ENCODE measurements at regions not wholly inside any gene's neighbourhood (a gene's known extent, or its start where the extent isn't known, plus 50 kb on each side); places are given as distances from the start of the nearest gene placed in this dataset.

DNA sequence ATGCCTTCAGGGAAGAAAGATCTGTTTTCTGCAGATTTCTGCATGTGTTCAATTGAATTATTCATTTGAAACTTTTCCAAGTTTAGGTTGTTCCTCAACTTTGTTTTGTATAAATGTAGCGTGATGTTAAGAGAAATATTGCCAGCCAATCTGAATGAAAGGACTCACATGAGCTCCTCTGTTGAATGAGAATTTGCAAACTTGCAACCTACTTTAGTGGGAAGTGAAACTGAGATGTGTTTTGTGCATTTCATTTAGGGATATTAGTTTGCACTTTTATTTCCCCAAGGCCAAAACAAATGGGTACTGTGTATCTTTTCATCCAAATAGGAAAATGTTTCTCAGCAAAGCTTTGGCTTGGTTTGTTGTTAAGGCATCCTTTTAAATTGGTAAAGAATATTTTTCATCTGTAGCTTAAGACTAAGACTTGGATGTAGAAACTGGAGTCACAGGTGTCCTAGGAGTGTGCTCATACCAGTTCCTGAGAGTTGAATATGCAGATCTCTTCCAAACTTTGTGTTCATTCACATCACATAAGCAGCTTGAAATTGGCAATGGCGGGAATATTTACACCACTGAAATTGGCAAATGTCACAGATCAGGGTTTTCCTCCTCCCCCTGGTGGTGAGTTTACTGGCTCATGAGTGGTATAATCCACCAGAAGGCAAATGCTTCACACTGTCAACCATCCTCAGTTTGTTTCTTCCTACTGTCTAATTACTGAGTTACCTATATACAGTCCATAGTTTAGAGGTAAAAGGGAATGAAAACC, 193.6 kb upstream of the BANK1 start:
- Mint-ChIP-seq H3K27me3 (ENCODE audit: low read depth) (no peaks in the 10 kb centered on the region), H3K4me1 (no peaks in the 10 kb centered on the region), H3K27ac (no peak overlapping the region), H3K9me3 (peaks cover 13% of the 10 kb centered on the region), H3K4me3 (no peak overlapping the region), H3K36me3 (no peaks in the 10 kb centered on the region)
- ChIA-PET POLR2A (no interaction called here), CTCF (interaction anchor here (1.0 kb wide), 1 partner anchor 134 kb away, joined by 3 read pairs; no protein-coding TSS in a partner anchor)
- DNase-seq (ENCODE audit: low spot score): no peak
- TF ChIP-seq SMAD4 (CRISPR knock-in tag; IDR thresholded peaks at IDR 0.05) (no peak), ZNF396 (CRISPR knock-in tag; IDR thresholded peaks at IDR 0.05; ENCODE audit: borderline replicate concordance) (no peak), ARID4B (CRISPR knock-in tag; IDR thresholded peaks at IDR 0.05; ENCODE audit: borderline replicate concordance) (no peak)
- TF ChIP-seq, protein P1, sequence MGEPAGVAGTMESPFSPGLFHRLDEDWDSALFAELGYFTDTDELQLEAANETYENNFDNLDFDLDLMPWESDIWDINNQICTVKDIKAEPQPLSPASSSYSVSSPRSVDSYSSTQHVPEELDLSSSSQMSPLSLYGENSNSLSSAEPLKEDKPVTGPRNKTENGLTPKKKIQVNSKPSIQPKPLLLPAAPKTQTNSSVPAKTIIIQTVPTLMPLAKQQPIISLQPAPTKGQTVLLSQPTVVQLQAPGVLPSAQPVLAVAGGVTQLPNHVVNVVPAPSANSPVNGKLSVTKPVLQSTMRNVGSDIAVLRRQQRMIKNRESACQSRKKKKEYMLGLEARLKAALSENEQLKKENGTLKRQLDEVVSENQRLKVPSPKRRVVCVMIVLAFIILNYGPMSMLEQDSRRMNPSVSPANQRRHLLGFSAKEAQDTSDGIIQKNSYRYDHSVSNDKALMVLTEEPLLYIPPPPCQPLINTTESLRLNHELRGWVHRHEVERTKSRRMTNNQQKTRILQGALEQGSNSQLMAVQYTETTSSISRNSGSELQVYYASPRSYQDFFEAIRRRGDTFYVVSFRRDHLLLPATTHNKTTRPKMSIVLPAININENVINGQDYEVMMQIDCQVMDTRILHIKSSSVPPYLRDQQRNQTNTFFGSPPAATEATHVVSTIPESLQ (CRISPR knock-in tag; IDR thresholded peaks at IDR 0.05): no peak
- ATAC-seq: no peak

GRCh38 chr4:101594588-101594987, 195.9 kb upstream of the BANK1 start:
- ATAC-seq: no peak
- H3K27ac Mint-ChIP-seq: no peak overlapping the region
- no peak for DNase-seq (ENCODE audit: low spot score)
- ChIA-PET CTCF (no interaction called here), POLR2A (interaction anchor here (0.7 kb wide), 1 partner anchor 295 kb away, joined by 3 read pairs; no protein-coding TSS in a partner anchor)
- peaks cover 13% of the 10 kb centered on the region for H3K9me3 Mint-ChIP-seq
- H3K4me1 Mint-ChIP-seq: no peaks in the 10 kb centered on the region
- no peaks in the 10 kb centered on the region for H3K36me3 Mint-ChIP-seq
- no peak overlapping the region for H3K4me3 Mint-ChIP-seq
- no peaks in the 10 kb centered on the region for H3K27me3 Mint-ChIP-seq (ENCODE audit: low read depth)
- TF ChIP-seq, protein P2, sequence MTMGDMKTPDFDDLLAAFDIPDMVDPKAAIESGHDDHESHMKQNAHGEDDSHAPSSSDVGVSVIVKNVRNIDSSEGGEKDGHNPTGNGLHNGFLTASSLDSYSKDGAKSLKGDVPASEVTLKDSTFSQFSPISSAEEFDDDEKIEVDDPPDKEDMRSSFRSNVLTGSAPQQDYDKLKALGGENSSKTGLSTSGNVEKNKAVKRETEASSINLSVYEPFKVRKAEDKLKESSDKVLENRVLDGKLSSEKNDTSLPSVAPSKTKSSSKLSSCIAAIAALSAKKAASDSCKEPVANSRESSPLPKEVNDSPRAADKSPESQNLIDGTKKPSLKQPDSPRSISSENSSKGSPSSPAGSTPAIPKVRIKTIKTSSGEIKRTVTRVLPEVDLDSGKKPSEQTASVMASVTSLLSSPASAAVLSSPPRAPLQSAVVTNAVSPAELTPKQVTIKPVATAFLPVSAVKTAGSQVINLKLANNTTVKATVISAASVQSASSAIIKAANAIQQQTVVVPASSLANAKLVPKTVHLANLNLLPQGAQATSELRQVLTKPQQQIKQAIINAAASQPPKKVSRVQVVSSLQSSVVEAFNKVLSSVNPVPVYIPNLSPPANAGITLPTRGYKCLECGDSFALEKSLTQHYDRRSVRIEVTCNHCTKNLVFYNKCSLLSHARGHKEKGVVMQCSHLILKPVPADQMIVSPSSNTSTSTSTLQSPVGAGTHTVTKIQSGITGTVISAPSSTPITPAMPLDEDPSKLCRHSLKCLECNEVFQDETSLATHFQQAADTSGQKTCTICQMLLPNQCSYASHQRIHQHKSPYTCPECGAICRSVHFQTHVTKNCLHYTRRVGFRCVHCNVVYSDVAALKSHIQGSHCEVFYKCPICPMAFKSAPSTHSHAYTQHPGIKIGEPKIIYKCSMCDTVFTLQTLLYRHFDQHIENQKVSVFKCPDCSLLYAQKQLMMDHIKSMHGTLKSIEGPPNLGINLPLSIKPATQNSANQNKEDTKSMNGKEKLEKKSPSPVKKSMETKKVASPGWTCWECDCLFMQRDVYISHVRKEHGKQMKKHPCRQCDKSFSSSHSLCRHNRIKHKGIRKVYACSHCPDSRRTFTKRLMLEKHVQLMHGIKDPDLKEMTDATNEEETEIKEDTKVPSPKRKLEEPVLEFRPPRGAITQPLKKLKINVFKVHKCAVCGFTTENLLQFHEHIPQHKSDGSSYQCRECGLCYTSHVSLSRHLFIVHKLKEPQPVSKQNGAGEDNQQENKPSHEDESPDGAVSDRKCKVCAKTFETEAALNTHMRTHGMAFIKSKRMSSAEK (CRISPR knock-in tag; IDR thresholded peaks at IDR 0.05; ENCODE audit: borderline replicate concordance): no peak
- TF ChIP-seq, protein P3, sequence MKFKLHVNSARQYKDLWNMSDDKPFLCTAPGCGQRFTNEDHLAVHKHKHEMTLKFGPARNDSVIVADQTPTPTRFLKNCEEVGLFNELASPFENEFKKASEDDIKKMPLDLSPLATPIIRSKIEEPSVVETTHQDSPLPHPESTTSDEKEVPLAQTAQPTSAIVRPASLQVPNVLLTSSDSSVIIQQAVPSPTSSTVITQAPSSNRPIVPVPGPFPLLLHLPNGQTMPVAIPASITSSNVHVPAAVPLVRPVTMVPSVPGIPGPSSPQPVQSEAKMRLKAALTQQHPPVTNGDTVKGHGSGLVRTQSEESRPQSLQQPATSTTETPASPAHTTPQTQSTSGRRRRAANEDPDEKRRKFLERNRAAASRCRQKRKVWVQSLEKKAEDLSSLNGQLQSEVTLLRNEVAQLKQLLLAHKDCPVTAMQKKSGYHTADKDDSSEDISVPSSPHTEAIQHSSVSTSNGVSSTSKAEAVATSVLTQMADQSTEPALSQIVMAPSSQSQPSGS (CRISPR knock-in tag; IDR thresholded peaks at IDR 0.05; ENCODE audit: borderline replicate concordance, low read depth): no peak
- TF ChIP-seq TP53 (CRISPR knock-in tag; IDR thresholded peaks at IDR 0.05): no peak
- no peak for TF ChIP-seq CREM (CRISPR knock-in tag; IDR thresholded peaks at IDR 0.05)
- TF ChIP-seq USF1 (CRISPR knock-in tag; IDR thresholded peaks at IDR 0.05): no peak
- TF ChIP-seq, protein P4, sequence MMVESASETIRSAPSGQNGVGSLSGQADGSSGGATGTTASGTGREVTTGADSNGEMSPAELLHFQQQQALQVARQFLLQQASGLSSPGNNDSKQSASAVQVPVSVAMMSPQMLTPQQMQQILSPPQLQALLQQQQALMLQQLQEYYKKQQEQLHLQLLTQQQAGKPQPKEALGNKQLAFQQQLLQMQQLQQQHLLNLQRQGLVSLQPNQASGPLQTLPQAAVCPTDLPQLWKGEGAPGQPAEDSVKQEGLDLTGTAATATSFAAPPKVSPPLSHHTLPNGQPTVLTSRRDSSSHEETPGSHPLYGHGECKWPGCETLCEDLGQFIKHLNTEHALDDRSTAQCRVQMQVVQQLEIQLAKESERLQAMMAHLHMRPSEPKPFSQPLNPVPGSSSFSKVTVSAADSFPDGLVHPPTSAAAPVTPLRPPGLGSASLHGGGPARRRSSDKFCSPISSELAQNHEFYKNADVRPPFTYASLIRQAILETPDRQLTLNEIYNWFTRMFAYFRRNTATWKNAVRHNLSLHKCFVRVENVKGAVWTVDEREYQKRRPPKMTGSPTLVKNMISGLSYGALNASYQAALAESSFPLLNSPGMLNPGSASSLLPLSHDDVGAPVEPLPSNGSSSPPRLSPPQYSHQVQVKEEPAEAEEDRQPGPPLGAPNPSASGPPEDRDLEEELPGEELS (CRISPR knock-in tag; IDR thresholded peaks at IDR 0.05): no peak
- no peak for TF ChIP-seq GTF2I (CRISPR knock-in tag; conservative IDR thresholded peaks at IDR 0.05)
- no peak for TF ChIP-seq ETV6 (CRISPR knock-in tag; IDR thresholded peaks at IDR 0.05)
- no peak for TF ChIP-seq ZNF219 (CRISPR knock-in tag; IDR thresholded peaks at IDR 0.05; ENCODE audit: borderline replicate concordance)
- no peak for TF ChIP-seq MXD4 (CRISPR knock-in tag; IDR thresholded peaks at IDR 0.05; ENCODE audit: borderline replicate concordance)
- TF ChIP-seq NFE2L1 (CRISPR knock-in tag; IDR thresholded peaks at IDR 0.05): no peak
- TF ChIP-seq ZNF512 (CRISPR knock-in tag; IDR thresholded peaks at IDR 0.05; ENCODE audit: borderline replicate concordance): no peak
